Choroid plexus epithelial cell (primary cell): ENCODE measurements at regions not wholly inside any gene's neighbourhood (a gene's known extent, or its start where the extent isn't known, plus 50 kb on each side); places are given as distances from the start of the nearest gene placed in this dataset.

ENCODE experiments used
- DNase-seq: peaks from one replicate; pipeline ENCODE4 v3.0.0-alpha.2; 2010; ENCODE audit warnings: low read depth
- H3K4me3 ChIP-seq: 2 replicates; pipeline ENCODE4 v1.5.1; 2011; ENCODE audit warnings: low read depth, mild to moderate bottlenecking, control low read depth, low read length, moderate library complexity
- CTCF ChIP-seq: conservative IDR thresholded peaks from 2 replicates; pipeline ENCODE4 v1.5.1; 2011; ENCODE audit warnings: low read depth, mild to moderate bottlenecking, control low read depth, inconsistent platforms, low read length, moderate library complexity

- no peak overlapping the region for H3K4me3 ChIP-seq
- no peak for DNase-seq
- no peak for TF ChIP-seq CTCF
These were observed 103.4 kb upstream of the KLHL25 start for GRCh38 chr15:85897895-85898717.

- no peak for TF ChIP-seq CTCF
- no peak overlapping the region for H3K4me3 ChIP-seq
- DNase-seq, result no peak
These were observed 105.2 kb upstream of the KLHL25 start for GRCh38 chr15:85899927-85900326.

- no peak overlapping the region for H3K4me3 ChIP-seq
- no peak for DNase-seq
- TF ChIP-seq CTCF, result no peak
These were observed 111.2 kb upstream of the KLHL25 start for GRCh38 chr15:85905751-85906450.

GRCh38 chr15:85906640-85907039 is 111.9 kb upstream of the KLHL25 start:
- no peak for TF ChIP-seq CTCF
- no peak overlapping the region for H3K4me3 ChIP-seq
- no peak for DNase-seq

GRCh38 chr15:85910834-85911233 is 116.1 kb upstream of the KLHL25 start:
- TF ChIP-seq CTCF, result no peak
- no peak for DNase-seq
- H3K4me3 ChIP-seq, result no peak overlapping the region

- no peak for TF ChIP-seq CTCF
- no peak for DNase-seq
- no peak overlapping the region for H3K4me3 ChIP-seq
These were observed 118.7 kb upstream of the KLHL25 start for GRCh38 chr15:85913461-85913860.
